H1 (cell line): ENCODE measurements at regions not wholly inside any gene's neighbourhood (a gene's known extent, or its start where the extent isn't known, plus 50 kb on each side); places are given as distances from the start of the nearest gene placed in this dataset.

Experiments
- CBX5 ChIP-seq: fragments of 300-800, 300-1000 bp; sonication (generic); IDR thresholded peaks from 2 replicates; pipeline ENCODE4 v1.7.1; 2016; ENCODE audit warnings: antibody characterized with exemption, low read length, low read depth
- CHD7 ChIP-seq: fragments of 300-600 bp; sonication (generic); IDR thresholded peaks from 2 replicates; pipeline ENCODE4 v1.7.1; 2012; ENCODE audit warnings: low read length, moderate library complexity, mild to moderate bottlenecking, inconsistent platforms; ENCODE audit not compliant: insufficient replicate concordance
- GABPA ChIP-seq: IDR thresholded peaks from 2 replicates; pipeline ENCODE4 v1.6.1; 2011; ENCODE audit warnings: mild to moderate bottlenecking, low read length, moderate library complexity, borderline replicate concordance; ENCODE audit not compliant: insufficient read depth
- KDM5A ChIP-seq: fragments of 200-600 bp; IDR thresholded peaks from 2 replicates; pipeline ENCODE4 v1.7.1; 2012; ENCODE audit warnings: mild to moderate bottlenecking, low read length, inconsistent platforms, mixed read lengths
- SP4 ChIP-seq: IDR thresholded peaks from 2 replicates; pipeline ENCODE4 v1.6.1; 2012; ENCODE audit warnings: low read length, inconsistent platforms
- TF ChIP-seq, protein P1 (sequence below), 3 experiments: IDR thresholded peaks; 1 replicate in 2 of 3; 2 replicates in 1 of 3; pipeline versions ENCODE4 v1.5.1 to v1.6.1; 2011; ENCODE audit warnings: low read length in 3 of 3, mild to moderate bottlenecking in 3 of 3, inconsistent platforms in 2 of 3, low read depth in 1 of 3, moderate library complexity in 1 of 3; ENCODE audit not compliant: insufficient read depth in 1 of 3; ENCODE audit errors: control extremely low read depth in 1 of 3

GRCh38 chr10:124217031-124217430 lies 123.6 kb upstream of the CHST15 start (continued):
- TF ChIP-seq CHD7 (no peak), SP4 (no peak), KDM5A (no peak), GABPA (no peak), CBX5 (no peak)
- TF ChIP-seq, protein P1, sequence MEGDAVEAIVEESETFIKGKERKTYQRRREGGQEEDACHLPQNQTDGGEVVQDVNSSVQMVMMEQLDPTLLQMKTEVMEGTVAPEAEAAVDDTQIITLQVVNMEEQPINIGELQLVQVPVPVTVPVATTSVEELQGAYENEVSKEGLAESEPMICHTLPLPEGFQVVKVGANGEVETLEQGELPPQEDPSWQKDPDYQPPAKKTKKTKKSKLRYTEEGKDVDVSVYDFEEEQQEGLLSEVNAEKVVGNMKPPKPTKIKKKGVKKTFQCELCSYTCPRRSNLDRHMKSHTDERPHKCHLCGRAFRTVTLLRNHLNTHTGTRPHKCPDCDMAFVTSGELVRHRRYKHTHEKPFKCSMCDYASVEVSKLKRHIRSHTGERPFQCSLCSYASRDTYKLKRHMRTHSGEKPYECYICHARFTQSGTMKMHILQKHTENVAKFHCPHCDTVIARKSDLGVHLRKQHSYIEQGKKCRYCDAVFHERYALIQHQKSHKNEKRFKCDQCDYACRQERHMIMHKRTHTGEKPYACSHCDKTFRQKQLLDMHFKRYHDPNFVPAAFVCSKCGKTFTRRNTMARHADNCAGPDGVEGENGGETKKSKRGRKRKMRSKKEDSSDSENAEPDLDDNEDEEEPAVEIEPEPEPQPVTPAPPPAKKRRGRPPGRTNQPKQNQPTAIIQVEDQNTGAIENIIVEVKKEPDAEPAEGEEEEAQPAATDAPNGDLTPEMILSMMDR (IDR thresholded peaks at IDR 0.05; ENCODE audit: control extremely low read depth in 1 of 3, insufficient read depth in 1 of 3, low read depth in 1 of 3, low read length in 3 of 3), result no peak
